Neuronal stem cell (in vitro differentiated cells): ENCODE measurements at regions not wholly inside any gene's neighbourhood (a gene's known extent, or its start where the extent isn't known, plus 50 kb on each side); places are given as distances from the start of the nearest gene placed in this dataset.

ENCODE experiments used
- DNase-seq: peaks from one replicate; pipeline ENCODE4 v3.0.0-alpha.2; 2013; ENCODE audit warnings: low spot score
- H2AFZ ChIP-seq: one replicate; pipeline ENCODE4 v1.6.1; 2013; ENCODE audit warnings: mild to moderate bottlenecking, low read length, inconsistent platforms
- H2AK5ac ChIP-seq: 2 replicates; pipeline ENCODE4 v1.6.1; 2013; ENCODE audit warnings: low read depth, mild to moderate bottlenecking, inconsistent platforms, low read length, moderate library complexity, mixed read lengths
- H2BK120ac ChIP-seq: 2 replicates; pipeline ENCODE4 v1.6.1; 2013; ENCODE audit warnings: low read depth, mild to moderate bottlenecking, inconsistent platforms, low read length, moderate library complexity, mixed read lengths
- H2BK12ac ChIP-seq: one replicate; pipeline ENCODE4 v1.6.1; 2013; ENCODE audit warnings: low read length, inconsistent platforms
- H2BK15ac ChIP-seq: 2 replicates; pipeline ENCODE4 v1.6.1; 2013; ENCODE audit warnings: mild to moderate bottlenecking, low read length, inconsistent platforms, mixed read lengths
- H2BK5ac ChIP-seq: one replicate; pipeline ENCODE4 v1.6.1; 2013; ENCODE audit warnings: inconsistent platforms, mild to moderate bottlenecking, low read length, moderate library complexity
- H3K14ac ChIP-seq: one replicate; pipeline ENCODE4 v1.6.1; 2013; ENCODE audit warnings: low read length, inconsistent platforms
- H3K18ac ChIP-seq: 2 replicates; pipeline ENCODE4 v1.6.1; 2013; ENCODE audit warnings: low read length, inconsistent platforms
- H3K23ac ChIP-seq: 2 replicates; pipeline ENCODE4 v1.6.1; 2013; ENCODE audit warnings: low read depth, mild to moderate bottlenecking, mixed read lengths, low read length, inconsistent platforms; ENCODE audit not compliant: poor library complexity
- H3K27ac ChIP-seq: replicated peaks from 3 replicates; pipeline ENCODE4 v1.5.1; 2013; ENCODE audit warnings: low read length, inconsistent platforms
- H3K27me3 ChIP-seq, 3 experiments: 2 replicates each; pipeline ENCODE4 v1.6.1; 2013; ENCODE audit warnings: low read length in 3 of 3, mild to moderate bottlenecking in 2 of 3, inconsistent platforms in 1 of 3, low read depth in 1 of 3, mixed read lengths in 1 of 3, moderate library complexity in 1 of 3; ENCODE audit not compliant: control insufficient read depth in 3 of 3, insufficient read depth in 3 of 3
- H3K36me3 ChIP-seq, 2 donors: replicated peaks in 1 of 2; 2 replicates each; pipeline ENCODE4 v1.6.1; 2013; ENCODE audit warnings: low read length in 2 of 2; ENCODE audit not compliant: control insufficient read depth in 2 of 2, insufficient read depth in 2 of 2
- H3K4ac ChIP-seq: 2 replicates; pipeline ENCODE4 v1.6.1; 2013; ENCODE audit warnings: inconsistent platforms, mild to moderate bottlenecking, low read length, moderate library complexity
- H3K4me1 ChIP-seq, 2 donors: 1 replicate in 1 of 2; 2 replicates in 1 of 2; pipeline ENCODE4 v1.6.1; 2013; ENCODE audit warnings: low read length in 2 of 2, low read depth in 1 of 2; ENCODE audit not compliant: control insufficient read depth in 2 of 2, insufficient read depth in 1 of 2
- H3K4me2 ChIP-seq: one replicate; pipeline ENCODE4 v1.6.1; 2013; ENCODE audit warnings: mild to moderate bottlenecking, low read length, inconsistent platforms; ENCODE audit not compliant: insufficient read depth, poor library complexity, severe bottlenecking
- H3K4me3 ChIP-seq, 2 donors: 2 replicates each; pipeline ENCODE4 v1.5.1; 2013; ENCODE audit warnings: low read length in 2 of 2, mild to moderate bottlenecking in 2 of 2, inconsistent platforms in 1 of 2, moderate library complexity in 1 of 2
- H3K79me1 ChIP-seq: one replicate; pipeline ENCODE4 v1.6.1; 2013; ENCODE audit warnings: low read depth, mild to moderate bottlenecking, inconsistent platforms, low read length, moderate library complexity
- H3K9ac ChIP-seq: one replicate; pipeline ENCODE4 v1.6.1; 2013; ENCODE audit warnings: mild to moderate bottlenecking, low read depth, low read length, inconsistent platforms; ENCODE audit not compliant: poor library complexity
- H3K9me3 ChIP-seq, 2 donors: replicated peaks in 1 of 2; 2 replicates each; pipeline versions ENCODE3 to v1.6.1; 2013; ENCODE audit warnings: low read length in 2 of 2, mild to moderate bottlenecking in 2 of 2, inconsistent platforms in 1 of 2, low read depth in 1 of 2, mixed read lengths in 1 of 2, moderate library complexity in 1 of 2; ENCODE audit not compliant: control insufficient read depth in 2 of 2, insufficient read depth in 1 of 2
- H4K8ac ChIP-seq: one replicate; pipeline ENCODE4 v1.6.1; 2013; ENCODE audit warnings: low read depth, mild to moderate bottlenecking, inconsistent platforms, low read length, moderate library complexity
- H4K91ac ChIP-seq: one replicate; pipeline ENCODE4 v1.6.1; 2013; ENCODE audit warnings: low read length, low read depth, mild to moderate bottlenecking, inconsistent platforms; ENCODE audit not compliant: poor library complexity
- WGBS, 2 donors: extraction: QIAGEN DNeasy Blood & Tissue Kit; methylation state at CpG; one replicate each; pipeline ENCODE4 v1.1.7; 2013; ENCODE audit warnings: missing lambda C conversion rate in 2 of 2, mixed read lengths in 1 of 2; ENCODE audit not compliant: insufficient read length in 2 of 2, insufficient replicate concordance in 1 of 2; ENCODE audit errors: extremely low coverage in 2 of 2; 5-methylcytosine and 5-hydroxymethylcytosine counted together

DNA sequence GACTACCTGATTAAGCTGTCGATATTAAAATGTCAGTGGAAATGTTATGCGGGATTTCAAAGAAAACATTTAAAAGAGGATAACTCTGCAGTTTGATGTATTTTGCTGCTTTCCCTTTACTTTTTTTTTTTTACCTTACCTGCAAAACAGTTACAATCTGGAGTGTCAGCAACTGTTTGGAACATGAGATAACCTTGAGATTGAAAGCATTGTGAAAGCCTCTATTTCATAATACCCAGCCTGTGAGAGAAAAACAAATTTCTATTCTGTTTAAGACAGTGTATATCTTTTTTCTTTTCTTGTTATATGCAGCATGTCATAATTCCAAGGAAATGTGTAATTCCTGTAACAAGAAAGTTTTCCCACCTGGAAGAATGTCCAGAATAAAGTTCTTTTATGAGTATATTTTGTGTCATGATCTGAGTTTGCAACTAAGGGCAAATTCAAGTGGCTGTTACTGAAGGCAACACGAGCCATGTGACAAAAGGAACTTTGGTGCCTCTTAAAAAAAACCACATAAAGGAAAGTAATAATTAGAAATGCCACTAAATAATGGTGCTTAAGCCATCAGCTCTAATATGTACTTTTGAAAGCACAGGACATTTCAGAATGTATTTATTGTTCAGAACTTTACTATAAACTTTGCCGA lies 297.0 kb upstream of the DSEL start:
- Histone ChIP-seq H3K14ac (no peak overlapping the region), H2BK15ac (no peak overlapping the region), H3K4me3 (no peak overlapping the region), H3K9ac (no peak overlapping the region), H2BK5ac (no peak overlapping the region), H2AFZ (no peak overlapping the region), H4K91ac (no peak overlapping the region), H2AK5ac (no peak overlapping the region), H3K27ac (no peak overlapping the region), H3K27me3 (no peaks in the 10 kb centered on the region), H2BK12ac (no peak overlapping the region), H3K9me3 (no peaks in the 10 kb centered on the region), H3K79me1 (no peaks in the 10 kb centered on the region), H3K36me3 (no peaks in the 10 kb centered on the region), H3K4me2 (no peak overlapping the region), H3K4ac (no peak overlapping the region), H3K4me1 (no peaks in the 10 kb centered on the region), H3K18ac (no peak overlapping the region), H3K23ac (no peak overlapping the region), H4K8ac (no peak overlapping the region), H2BK120ac (no peak overlapping the region)
- WGBS, 2 donors: no CpG with 5 or more reads among the region's 4 CpGs
- DNase-seq: no peak

- DNase-seq: no peak
- no peak overlapping the region for H4K8ac ChIP-seq
- no peak overlapping the region for H2BK120ac ChIP-seq
- no peak overlapping the region for H3K23ac ChIP-seq
- no peak overlapping the region for H2BK12ac ChIP-seq
- H3K9me3 ChIP-seq: peaks cover 4 to 15% of the 10 kb centered on the region in 2 donors
- no peaks in the 10 kb centered on the region for H3K4me1 ChIP-seq
- no peaks in the 10 kb centered on the region for H3K27me3 ChIP-seq
- no peak overlapping the region for H3K4me3 ChIP-seq
- H3K79me1 ChIP-seq: no peaks in the 10 kb centered on the region
- no peak overlapping the region for H2BK5ac ChIP-seq
- no peak overlapping the region for H3K27ac ChIP-seq
- H3K9ac ChIP-seq: no peak overlapping the region
- no peak overlapping the region for H4K91ac ChIP-seq
- H3K36me3 ChIP-seq: no peaks in the 10 kb centered on the region
- H3K4ac ChIP-seq: no peak overlapping the region
- no peak overlapping the region for H3K4me2 ChIP-seq
- no CpG with 5 or more reads among the region's 6 CpGs for WGBS, 2 donors
- H2BK15ac ChIP-seq: no peak overlapping the region
- no peak overlapping the region for H3K18ac ChIP-seq
- H3K14ac ChIP-seq: no peak overlapping the region
- H2AFZ ChIP-seq: no peak overlapping the region
- H2AK5ac ChIP-seq: no peak overlapping the region
Measured at GRCh38 chr18:67805261-67805660, 288.7 kb upstream of the DSEL start.

GRCh38 chr18:67794521-67794920 lies 278.0 kb upstream of the DSEL start:
- no peak overlapping the region for H3K9ac ChIP-seq
- H3K9me3 ChIP-seq: no peaks in the 10 kb centered on the region
- no peak overlapping the region for H3K14ac ChIP-seq
- H2BK5ac ChIP-seq: no peak overlapping the region
- H2AFZ ChIP-seq: no peak overlapping the region
- H2BK15ac ChIP-seq: no peak overlapping the region
- no peak overlapping the region for H3K27ac ChIP-seq
- WGBS, 2 donors: no CpG with 5 or more reads among the region's 2 CpGs
- no peak overlapping the region for H3K23ac ChIP-seq
- no peak overlapping the region for H3K4me3 ChIP-seq
- H3K4ac ChIP-seq: no peak overlapping the region
- H3K27me3 ChIP-seq: no peaks in the 10 kb centered on the region
- no peak overlapping the region for H2BK12ac ChIP-seq
- no peak overlapping the region for H2BK120ac ChIP-seq
- H4K8ac ChIP-seq: no peak overlapping the region
- H3K18ac ChIP-seq: no peak overlapping the region
- H4K91ac ChIP-seq: no peak overlapping the region
- no peak for DNase-seq
- no peak overlapping the region for H2AK5ac ChIP-seq
- H3K79me1 ChIP-seq: no peaks in the 10 kb centered on the region
- no peaks in the 10 kb centered on the region for H3K4me1 ChIP-seq
- no peak overlapping the region for H3K4me2 ChIP-seq
- H3K36me3 ChIP-seq: no peaks in the 10 kb centered on the region

- H2BK12ac ChIP-seq: no peak overlapping the region
- H3K27me3 ChIP-seq: no peaks in the 10 kb centered on the region
- H2BK5ac ChIP-seq: no peak overlapping the region
- no peak overlapping the region for H4K91ac ChIP-seq
- no peak overlapping the region for H2AK5ac ChIP-seq
- H3K23ac ChIP-seq: no peak overlapping the region
- H3K18ac ChIP-seq: no peak overlapping the region
- no peak overlapping the region for H3K14ac ChIP-seq
- 100% methylated on average over 1 of the region's 3 CpGs; no CpG with 5 or more reads in 1 of the 2 donors for WGBS, 2 donors
- no peak overlapping the region for H3K9ac ChIP-seq
- H3K9me3 ChIP-seq: no peaks in the 10 kb centered on the region
- no peak overlapping the region for H2BK15ac ChIP-seq
- H2BK120ac ChIP-seq: no peak overlapping the region
- H3K4ac ChIP-seq: no peak overlapping the region
- H3K79me1 ChIP-seq: no peaks in the 10 kb centered on the region
- H3K4me2 ChIP-seq: no peak overlapping the region
- H4K8ac ChIP-seq: no peak overlapping the region
- no peak overlapping the region for H3K27ac ChIP-seq
- DNase-seq: no peak
- no peaks in the 10 kb centered on the region for H3K4me1 ChIP-seq
- no peak overlapping the region for H3K4me3 ChIP-seq
- no peaks in the 10 kb centered on the region for H3K36me3 ChIP-seq
- H2AFZ ChIP-seq: no peak overlapping the region
Measured at GRCh38 chr18:67790527-67790926, 274.0 kb upstream of the DSEL start.
